Keratinocyte (primary cell): ENCODE measurements at regions not wholly inside any gene's neighbourhood (a gene's known extent, or its start where the extent isn't known, plus 50 kb on each side); places are given as distances from the start of the nearest gene placed in this dataset.

ENCODE experiments used
- DNase-seq: peaks from one replicate; pipeline ENCODE4 v3.0.0-alpha.2; 2011; ENCODE audit warnings: low read depth, missing footprints, low spot score
- FAIRE-seq: peaks from 2 replicates; lab custom pipeline; 2011; peaks lifted over from hg19 to GRCh38; lab: Jason Lieb, UNC
- H2AFZ ChIP-seq: 2 replicates; pipeline ENCODE4 v1.6.0; 2012; ENCODE audit warnings: low read length, control low read depth, inconsistent platforms; ENCODE audit not compliant: control insufficient read depth
- H3K27ac ChIP-seq: 2 replicates; pipeline ENCODE4 v1.5.1; 2011; ENCODE audit warnings: low read length; ENCODE audit not compliant: control insufficient read depth, insufficient read depth
- H3K27me3 ChIP-seq: 3 replicates; pipeline ENCODE4 v1.6.0; 2011; ENCODE audit warnings: low read length; ENCODE audit not compliant: control insufficient read depth, insufficient read depth; ENCODE audit errors: extremely low read depth
- H3K36me3 ChIP-seq, 2 experiments: 2 replicates in 1 of 2; 3 replicates in 1 of 2; pipeline ENCODE4 v1.5.1; 2011; ENCODE audit warnings: low read length in 2 of 2, mild to moderate bottlenecking in 1 of 2; ENCODE audit not compliant: control insufficient read depth in 2 of 2, insufficient read depth in 2 of 2; ENCODE audit errors: extremely low read depth in 1 of 2
- H3K4me1 ChIP-seq: 3 replicates; pipeline ENCODE4 v1.5.1; 2011; ENCODE audit warnings: low read length; ENCODE audit not compliant: control insufficient read depth, insufficient read depth; ENCODE audit errors: extremely low read depth
- H3K4me2 ChIP-seq: 3 replicates; pipeline ENCODE4 v1.6.0; 2011; ENCODE audit warnings: low read depth, low read length; ENCODE audit not compliant: control insufficient read depth, insufficient read depth; ENCODE audit errors: extremely low read depth
- H3K4me3 ChIP-seq, 3 experiments: fragments of 200-600 bp in 1 of 3; sonication (generic) in 1 of 3; 2 replicates in 2 of 3; 3 replicates in 1 of 3; pipeline ENCODE4 v1.5.1; 2011 to 2016; ENCODE audit warnings: low read length in 3 of 3, mild to moderate bottlenecking in 3 of 3, control low read depth in 2 of 3, inconsistent platforms in 1 of 3, low read depth in 1 of 3, mixed read lengths in 1 of 3, mixed run types in 1 of 3, moderate library complexity in 1 of 3; ENCODE audit not compliant: control insufficient read depth in 2 of 3, insufficient read depth in 2 of 3; ENCODE audit errors: extremely low read depth in 1 of 3
- H3K79me2 ChIP-seq: 2 replicates; pipeline ENCODE4 v1.6.0; 2012; ENCODE audit warnings: low read length; ENCODE audit not compliant: control insufficient read depth, insufficient read depth
- H3K9ac ChIP-seq: 3 replicates; pipeline ENCODE4 v1.6.0; 2011; ENCODE audit warnings: low read length; ENCODE audit not compliant: control insufficient read depth, insufficient read depth; ENCODE audit errors: extremely low read depth
- H3K9me1 ChIP-seq: 3 replicates; pipeline ENCODE4 v1.6.0; 2011; ENCODE audit warnings: low read length; ENCODE audit not compliant: control insufficient read depth, insufficient read depth; ENCODE audit errors: extremely low read depth
- H3K9me3 ChIP-seq: 2 replicates; pipeline ENCODE4 v1.5.1; 2012; ENCODE audit warnings: low read depth, low read length; ENCODE audit not compliant: control insufficient read depth
- H4K20me1 ChIP-seq: 3 replicates; pipeline ENCODE4 v1.6.0; 2011; ENCODE audit warnings: low read length; ENCODE audit not compliant: control insufficient read depth, insufficient read depth; ENCODE audit errors: extremely low read depth
- CTCF ChIP-seq, 3 experiments: IDR thresholded peaks in 1 of 3; conservative IDR thresholded peaks in 1 of 3; optimal IDR thresholded peaks in 1 of 3; 2 replicates in 2 of 3; 3 replicates in 1 of 3; pipeline versions ENCODE3 to v1.5.1; 2011; ENCODE audit warnings: low read length in 3 of 3, mild to moderate bottlenecking in 3 of 3, moderate library complexity in 2 of 3, control low read depth in 1 of 3, inconsistent platforms in 1 of 3; ENCODE audit not compliant: insufficient read depth in 2 of 3; ENCODE audit errors: extremely low read depth in 1 of 3
- EZH2 ChIP-seq: IDR thresholded peaks from one replicate; pipeline ENCODE4 v1.6.1; 2012; ENCODE audit warnings: inconsistent platforms, mild to moderate bottlenecking, low read length, moderate library complexity
- dilution Hi-C: fragments of 300-500 bp; cut with MboI; formaldehyde crosslinking; loops from one replicate; pipeline ENCODE4 v1.7.0; 2020; ENCODE audit warnings: low sequenced_read_pairs; ENCODE audit not compliant: extremely low pct_ligation_motif_present

DNA sequence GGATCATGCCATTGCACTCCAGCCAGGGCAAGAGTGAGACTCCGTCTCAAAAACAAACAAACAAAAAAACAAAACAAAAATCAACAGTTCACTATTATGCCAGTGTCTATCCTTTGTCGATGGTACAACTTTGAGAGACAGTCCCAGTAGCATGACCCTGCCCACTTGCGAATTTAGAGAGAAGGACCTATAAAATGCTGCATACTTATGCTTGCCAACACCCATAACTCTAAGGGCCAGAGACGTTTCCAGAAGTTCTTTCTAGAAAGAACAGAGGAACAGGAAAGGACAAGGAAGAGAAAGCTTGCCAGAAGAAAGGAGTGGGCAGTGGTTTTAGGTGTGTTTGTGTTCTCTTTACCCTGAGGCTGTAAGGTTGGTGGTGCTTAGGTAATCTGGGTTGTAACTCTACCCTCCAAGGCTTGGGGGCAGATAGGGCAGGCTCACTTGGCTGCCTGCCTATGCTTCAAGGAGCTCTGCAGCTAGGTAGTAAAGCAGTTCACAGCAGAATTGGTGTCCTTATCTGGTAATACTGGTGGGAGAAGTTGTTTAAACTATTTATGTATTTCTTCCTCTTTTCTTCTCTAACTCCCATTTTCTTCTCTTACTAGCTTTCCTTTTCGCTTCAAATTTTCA is 50.6 kb upstream of the SPPL2A start:
- DNase-seq: peak; percentile 13

More for the DNA sequence above, 50.6 kb upstream of the SPPL2A start:
- TF ChIP-seq EZH2 (no peak), CTCF (optimal IDR thresholded peaks at IDR 0.05 in 1 of 3, IDR thresholded peaks at IDR 0.05 in 1 of 3, conservative IDR thresholded peaks at IDR 0.05 in 1 of 3; ENCODE audit: extremely low read depth in 1 of 3, insufficient read depth in 2 of 3, low read length in 3 of 3) (no peak)
- H3K36me3 ChIP-seq: no peaks in the 10 kb centered on the region
- H3K79me2 ChIP-seq: no peaks in the 10 kb centered on the region
- H2AFZ ChIP-seq: peak overlapping the region; percentile 51
- no peaks in the 10 kb centered on the region for H4K20me1 ChIP-seq
- FAIRE-seq: peak; percentile 52
- H3K4me1 ChIP-seq: peaks cover 7% of the 10 kb centered on the region
- H3K27me3 ChIP-seq: no peaks in the 10 kb centered on the region
- no peaks in the 10 kb centered on the region for H3K9me3 ChIP-seq
- no peak overlapping the region for H3K27ac ChIP-seq
- peak overlapping the region; percentile 41 for H3K4me2 ChIP-seq
- no peaks in the 10 kb centered on the region for H3K9me1 ChIP-seq
- dilution Hi-C loops: no loop called here
- H3K9ac ChIP-seq: no peak overlapping the region
- no peak overlapping the region for H3K4me3 ChIP-seq
